Bronchial epithelial cell (primary cell): ENCODE measurements at regions not wholly inside any gene's neighbourhood (a gene's known extent, or its start where the extent isn't known, plus 50 kb on each side); places are given as distances from the start of the nearest gene placed in this dataset.

ENCODE experiments used
- DNase-seq: peaks from one replicate; pipeline ENCODE4 v3.0.0-alpha.2; 2010; ENCODE audit warnings: low read depth
- FAIRE-seq: peaks from 2 replicates; lab custom pipeline; 2011; peaks lifted over from hg19 to GRCh38; lab: Jason Lieb, UNC
- H3K27me3 ChIP-seq: 2 replicates; pipeline ENCODE4 v1.5.1; 2011; ENCODE audit warnings: low read length; ENCODE audit not compliant: control insufficient read depth, insufficient read depth
- H3K36me3 ChIP-seq: 2 replicates; pipeline ENCODE4 v1.5.1; 2011; ENCODE audit warnings: low read length; ENCODE audit not compliant: control insufficient read depth, insufficient read depth
- H3K4me3 ChIP-seq: 2 replicates; pipeline ENCODE4 v1.5.1; 2011; ENCODE audit warnings: mild to moderate bottlenecking, low read depth, low read length, control low read depth
- CTCF ChIP-seq: IDR thresholded peaks from 2 replicates; pipeline ENCODE4 v1.5.1; 2011; ENCODE audit warnings: mild to moderate bottlenecking, moderate library complexity, low read length, control low read depth, inconsistent platforms; ENCODE audit not compliant: insufficient read depth, severe bottlenecking

- DNase-seq (no peak), FAIRE-seq (no peak)
- Histone ChIP-seq H3K4me3 (no peak overlapping the region), H3K36me3 (no peaks in the 10 kb centered on the region), H3K27me3 (no peaks in the 10 kb centered on the region)
- no peak for TF ChIP-seq CTCF
Observed at GRCh38 chr5:8376478-8376877, 507.5 kb downstream of the MTRR start.

GRCh38 chr5:8381972-8382371, 513.0 kb downstream of the MTRR start:
- Histone ChIP-seq H3K27me3 (no peaks in the 10 kb centered on the region), H3K4me3 (no peak overlapping the region), H3K36me3 (no peaks in the 10 kb centered on the region)
- no peak for DNase-seq
- TF ChIP-seq CTCF, result no peak
- no peak for FAIRE-seq

- Histone ChIP-seq H3K36me3 (no peaks in the 10 kb centered on the region), H3K27me3 (no peaks in the 10 kb centered on the region), H3K4me3 (no peak overlapping the region)
- no peak for TF ChIP-seq CTCF
- DNase-seq (no peak), FAIRE-seq (no peak)
Observed at GRCh38 chr5:8382456-8382855, 513.5 kb downstream of the MTRR start.

- H3K36me3 ChIP-seq, result no peaks in the 10 kb centered on the region
- no peaks in the 10 kb centered on the region for H3K27me3 ChIP-seq
- TF ChIP-seq CTCF, result no peak
- FAIRE-seq, result no peak
- no peak overlapping the region for H3K4me3 ChIP-seq
- DNase-seq, result no peak
Observed at GRCh38 chr5:8383616-8384015, 514.7 kb downstream of the MTRR start.

GRCh38 chr5:8386719-8387288, 517.9 kb downstream of the MTRR start:
- no peak overlapping the region for H3K4me3 ChIP-seq
- no peaks in the 10 kb centered on the region for H3K36me3 ChIP-seq
- FAIRE-seq (no peak), DNase-seq (peak; percentile 5)
- H3K27me3 ChIP-seq, result no peaks in the 10 kb centered on the region
- no peak for TF ChIP-seq CTCF

- FAIRE-seq (no peak), DNase-seq (no peak)
- Histone ChIP-seq H3K27me3 (no peaks in the 10 kb centered on the region), H3K36me3 (no peaks in the 10 kb centered on the region), H3K4me3 (no peak overlapping the region)
- TF ChIP-seq CTCF, result no peak
Observed at GRCh38 chr5:8391911-8392310, 523.0 kb downstream of the MTRR start.
